Nucleus accumbens (tissue), 56 donors: ENCODE measurements at regions not wholly inside any gene's neighbourhood (a gene's known extent, or its start where the extent isn't known, plus 50 kb on each side); places are given as distances from the start of the nearest gene placed in this dataset.

ENCODE experiments used
- DNase-seq, 56 donors: peaks; one replicate each; lab custom pipeline; 2025; lab: John Stamatoyannopoulos, UW

GRCh38 chr4:152165146-152165545 is 370.7 kb downstream of the FBXW7 start:
- no peak for DNase-seq

- no peak for DNase-seq
Measured at GRCh38 chr4:152164561-152164960, 371.3 kb downstream of the FBXW7 start.

- DNase-seq: no peak
Measured at GRCh38 chr4:152162331-152162697, 373.6 kb downstream of the FBXW7 start.

GRCh38 chr4:152161676-152162330 is 374.1 kb downstream of the FBXW7 start:
- DNase-seq: no peak

GRCh38 chr4:152160225-152160800 is 375.6 kb downstream of the FBXW7 start:
- no peak for DNase-seq

GRCh38 chr4:152159773-152160172 is 376.1 kb downstream of the FBXW7 start:
- no peak for DNase-seq

- DNase-seq: no peak
Measured at GRCh38 chr4:152158225-152158624, 377.7 kb downstream of the FBXW7 start.

- DNase-seq: no peak
Measured at GRCh38 chr4:152157629-152158028, 378.3 kb downstream of the FBXW7 start.

- no peak for DNase-seq
Measured at GRCh38 chr4:152156442-152156841, 379.4 kb downstream of the FBXW7 start.

- DNase-seq: no peak
Measured at GRCh38 chr4:152155070-152155469, 380.8 kb downstream of the FBXW7 start.

GRCh38 chr4:152154433-152154832 is 381.5 kb downstream of the FBXW7 start:
- no peak for DNase-seq

GRCh38 chr4:152153476-152154270 is 382.2 kb downstream of the FBXW7 start:
- no peak for DNase-seq

- DNase-seq: no peak
Measured at GRCh38 chr4:152150214-152150613, 385.7 kb downstream of the FBXW7 start.

GRCh38 chr4:152149745-152150144 is 386.1 kb downstream of the FBXW7 start:
- DNase-seq: no peak

- no peak for DNase-seq
Measured at GRCh38 chr4:152148057-152148456, 387.2 kb upstream of the GATB start.

- DNase-seq: no peak
Measured at GRCh38 chr4:152146244-152146643, 385.4 kb upstream of the GATB start.

- DNase-seq: no peak
Measured at GRCh38 chr4:152143806-152144205, 383.0 kb upstream of the GATB start.

- DNase-seq: no peak
Measured at GRCh38 chr4:152138451-152138850, 377.6 kb upstream of the GATB start.

GRCh38 chr4:152132776-152133175 is 372.0 kb upstream of the GATB start:
- no peak for DNase-seq

- DNase-seq: no peak
Measured at GRCh38 chr4:152128356-152128755, 367.5 kb upstream of the GATB start.

GRCh38 chr4:152126238-152126637 is 365.4 kb upstream of the GATB start:
- no peak for DNase-seq
